ENCODE measurements at regions not wholly inside any gene's neighbourhood (a gene's known extent, or its start where the extent isn't known, plus 50 kb on each side); places are given as distances from the start of the nearest gene placed in this dataset.

GRCh38 chr6:37556881-37557644 is 57.4 kb upstream of the CCDC167 start:
- peaks cover 2% of the 10 kb centered on the region for H3K27me3 ChIP-seq (ENCODE audit: control insufficient read depth, insufficient read depth, low read length)
- H3K4me1 ChIP-seq (ENCODE audit: control insufficient read depth, insufficient read depth, low read length), result peaks cover 23% of the 10 kb centered on the region
- no peaks in the 10 kb centered on the region for H3K9me3 ChIP-seq (replicated peaks; ENCODE audit: control insufficient read depth, low read depth, low read length)
- H3K4me3 ChIP-seq (ENCODE audit: low read length), result no peak overlapping the region
- WGBS (ENCODE audit: insufficient coverage), result 67% methylated on average over 12 of the region's 15 CpGs
- DNase-seq, result no peak
- H3K36me3 ChIP-seq (ENCODE audit: control insufficient read depth, insufficient read depth, low read length), result no peaks in the 10 kb centered on the region
- H3K27ac ChIP-seq (ENCODE audit: low read length), result no peak overlapping the region

- Histone ChIP-seq H3K36me3 (ENCODE audit: control insufficient read depth, insufficient read depth, low read length) (no peaks in the 10 kb centered on the region), H3K27me3 (ENCODE audit: control insufficient read depth, insufficient read depth, low read length) (no peaks in the 10 kb centered on the region), H3K4me3 (ENCODE audit: low read length) (no peak overlapping the region), H3K27ac (ENCODE audit: low read length) (no peak overlapping the region), H3K9me3 (replicated peaks; ENCODE audit: control insufficient read depth, low read depth, low read length) (no peaks in the 10 kb centered on the region), H3K4me1 (ENCODE audit: control insufficient read depth, insufficient read depth, low read length) (peaks cover 26% of the 10 kb centered on the region)
- no peak for DNase-seq
- WGBS (ENCODE audit: insufficient coverage), result 32% methylated on average over 13 of the region's 17 CpGs
Measured at GRCh38 chr6:37555040-37555781, 55.5 kb upstream of the CCDC167 start.

DNA sequence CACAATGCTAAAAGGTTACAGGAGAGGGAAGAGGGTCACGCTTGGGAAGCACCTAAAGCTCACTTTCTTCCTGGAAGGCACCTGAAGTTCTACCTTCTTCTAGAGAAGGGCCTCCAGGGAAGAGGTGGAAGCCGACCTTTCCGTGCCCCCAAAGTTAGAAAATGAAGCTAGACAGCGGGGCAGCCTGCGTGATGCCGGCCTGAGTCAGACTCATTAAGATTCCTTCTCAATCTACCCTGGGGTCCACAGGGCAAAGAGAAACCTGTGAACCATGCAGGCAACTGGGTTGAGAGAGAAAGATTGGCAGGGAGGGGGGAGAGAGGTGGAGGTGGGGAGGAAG is 54.8 kb upstream of the CCDC167 start:
- DNase-seq, result no peak
- H3K36me3 ChIP-seq (ENCODE audit: control insufficient read depth, insufficient read depth, low read length), result no peaks in the 10 kb centered on the region
- H3K4me3 ChIP-seq (ENCODE audit: low read length), result no peak overlapping the region
- peaks cover 19% of the 10 kb centered on the region for H3K4me1 ChIP-seq (ENCODE audit: control insufficient read depth, insufficient read depth, low read length)
- no peaks in the 10 kb centered on the region for H3K9me3 ChIP-seq (replicated peaks; ENCODE audit: control insufficient read depth, low read depth, low read length)
- no peak overlapping the region for H3K27ac ChIP-seq (ENCODE audit: low read length)
- no CpG with 5 or more reads among the region's 6 CpGs for WGBS (ENCODE audit: insufficient coverage)
- H3K27me3 ChIP-seq (ENCODE audit: control insufficient read depth, insufficient read depth, low read length), result no peaks in the 10 kb centered on the region

DNA sequence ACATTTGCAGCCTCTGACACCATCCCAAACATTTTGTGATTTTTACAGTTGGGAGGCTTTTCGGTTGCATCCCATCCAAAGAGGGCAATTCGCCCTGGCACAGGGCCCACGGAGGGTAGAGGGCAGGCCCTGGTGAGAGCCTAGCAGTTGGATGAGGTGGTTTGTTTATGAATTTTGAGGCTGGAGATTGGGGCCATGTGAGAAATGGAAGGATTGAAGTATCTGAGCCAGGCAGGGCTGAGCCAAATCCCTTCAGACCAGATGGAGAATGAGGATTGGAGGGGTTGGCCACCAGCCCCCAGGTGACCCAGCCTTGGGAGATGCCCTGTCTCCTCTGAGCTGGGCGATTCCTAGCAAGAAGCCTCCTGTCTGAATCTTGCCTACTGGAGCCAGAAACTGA is 52.6 kb upstream of the CCDC167 start:
- WGBS (ENCODE audit: insufficient coverage), result 81% methylated on average over 3 of the region's 4 CpGs
- no peak for DNase-seq
- Histone ChIP-seq H3K27me3 (ENCODE audit: control insufficient read depth, insufficient read depth, low read length) (peaks cover 3% of the 10 kb centered on the region), H3K9me3 (replicated peaks; ENCODE audit: control insufficient read depth, low read depth, low read length) (no peaks in the 10 kb centered on the region), H3K4me3 (ENCODE audit: low read length) (no peak overlapping the region), H3K36me3 (ENCODE audit: control insufficient read depth, insufficient read depth, low read length) (no peaks in the 10 kb centered on the region), H3K4me1 (ENCODE audit: control insufficient read depth, insufficient read depth, low read length) (peaks cover 24% of the 10 kb centered on the region), H3K27ac (ENCODE audit: low read length) (no peak overlapping the region)

DNA sequence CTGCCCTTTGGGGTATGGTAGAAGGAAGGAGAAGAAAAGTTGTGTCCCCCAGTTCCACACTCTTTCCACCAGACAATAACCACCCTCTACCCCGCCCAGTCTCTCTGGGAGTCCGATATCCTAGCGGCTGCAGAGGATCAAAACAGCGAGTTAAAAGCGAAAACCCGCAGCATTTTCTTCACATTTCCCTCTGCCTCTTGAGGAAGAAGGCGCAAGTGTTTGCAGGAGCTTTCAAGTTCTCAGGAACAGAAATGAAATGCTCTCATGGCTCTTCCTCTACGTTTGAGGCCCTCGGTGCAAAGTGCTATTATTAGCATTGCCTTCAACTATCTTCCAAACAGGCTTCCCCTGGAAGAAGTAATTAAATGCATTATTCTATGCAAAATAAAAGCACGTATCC is 52.2 kb upstream of the CCDC167 start:
- no peak for DNase-seq
- H3K4me3 ChIP-seq (ENCODE audit: low read length), result no peak overlapping the region
- H3K4me1 ChIP-seq (ENCODE audit: control insufficient read depth, insufficient read depth, low read length), result peaks cover 23% of the 10 kb centered on the region
- no peak overlapping the region for H3K27ac ChIP-seq (ENCODE audit: low read length)
- peaks cover 3% of the 10 kb centered on the region for H3K27me3 ChIP-seq (ENCODE audit: control insufficient read depth, insufficient read depth, low read length)
- WGBS (ENCODE audit: insufficient coverage), result 25% methylated on average over 6 of the region's 10 CpGs
- H3K36me3 ChIP-seq (ENCODE audit: control insufficient read depth, insufficient read depth, low read length), result no peaks in the 10 kb centered on the region
- H3K9me3 ChIP-seq (replicated peaks; ENCODE audit: control insufficient read depth, low read depth, low read length), result no peaks in the 10 kb centered on the region

GRCh38 chr6:37551446-37551845 is 51.8 kb upstream of the CCDC167 start:
- no peak for DNase-seq
- Histone ChIP-seq H3K9me3 (replicated peaks; ENCODE audit: control insufficient read depth, low read depth, low read length) (no peaks in the 10 kb centered on the region), H3K36me3 (ENCODE audit: control insufficient read depth, insufficient read depth, low read length) (no peaks in the 10 kb centered on the region), H3K4me3 (ENCODE audit: low read length) (no peak overlapping the region), H3K27me3 (ENCODE audit: control insufficient read depth, insufficient read depth, low read length) (peaks cover 3% of the 10 kb centered on the region), H3K4me1 (ENCODE audit: control insufficient read depth, insufficient read depth, low read length) (peaks cover 23% of the 10 kb centered on the region), H3K27ac (ENCODE audit: low read length) (no peak overlapping the region)
- no CpG with 5 or more reads among the region's 3 CpGs for WGBS (ENCODE audit: insufficient coverage)

GRCh38 chr6:37551002-37551401 is 51.3 kb upstream of the CCDC167 start:
- H3K27ac ChIP-seq (ENCODE audit: low read length), result no peak overlapping the region
- no peaks in the 10 kb centered on the region for H3K36me3 ChIP-seq (ENCODE audit: control insufficient read depth, insufficient read depth, low read length)
- no CpG with 5 or more reads among the region's 3 CpGs for WGBS (ENCODE audit: insufficient coverage)
- no peaks in the 10 kb centered on the region for H3K9me3 ChIP-seq (replicated peaks; ENCODE audit: control insufficient read depth, low read depth, low read length)
- no peak overlapping the region for H3K4me3 ChIP-seq (ENCODE audit: low read length)
- peaks cover 5% of the 10 kb centered on the region for H3K27me3 ChIP-seq (ENCODE audit: control insufficient read depth, insufficient read depth, low read length)
- peaks cover 23% of the 10 kb centered on the region for H3K4me1 ChIP-seq (ENCODE audit: control insufficient read depth, insufficient read depth, low read length)
- no peak for DNase-seq

- no peak for DNase-seq
- Histone ChIP-seq H3K36me3 (ENCODE audit: control insufficient read depth, insufficient read depth, low read length) (no peaks in the 10 kb centered on the region), H3K27me3 (ENCODE audit: control insufficient read depth, insufficient read depth, low read length) (peaks cover 5% of the 10 kb centered on the region), H3K9me3 (replicated peaks; ENCODE audit: control insufficient read depth, low read depth, low read length) (no peaks in the 10 kb centered on the region), H3K4me3 (ENCODE audit: low read length) (no peak overlapping the region), H3K4me1 (ENCODE audit: control insufficient read depth, insufficient read depth, low read length) (peaks cover 23% of the 10 kb centered on the region), H3K27ac (ENCODE audit: low read length) (no peak overlapping the region)
- 55% methylated on average over 4 of the region's 12 CpGs for WGBS (ENCODE audit: insufficient coverage)
Measured at GRCh38 chr6:37550191-37550831, 50.6 kb upstream of the CCDC167 start.

DNA sequence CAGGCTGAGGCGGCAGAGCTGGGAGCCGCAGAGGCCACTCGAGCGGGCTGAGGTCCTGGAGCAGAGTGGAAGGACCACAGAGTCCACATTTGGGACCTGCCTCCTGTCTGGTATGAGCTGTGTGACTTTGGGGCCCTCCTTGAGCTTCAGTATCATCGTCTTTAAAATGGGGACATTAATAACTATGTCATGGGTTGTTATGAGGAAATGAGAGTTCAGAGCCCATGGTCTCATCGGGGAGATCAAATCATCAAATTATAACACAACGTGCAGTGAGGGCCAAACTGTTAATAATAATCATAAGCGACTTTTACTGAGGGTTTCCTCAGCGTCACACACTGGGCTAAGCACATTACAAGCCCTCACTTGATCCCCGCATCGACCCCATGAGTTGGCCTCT is 49.9 kb upstream of the CCDC167 start:
- H3K4me3 ChIP-seq (ENCODE audit: low read length), result no peak overlapping the region
- WGBS (ENCODE audit: insufficient coverage), result 44% methylated on average over 7 of the region's 11 CpGs
- H3K4me1 ChIP-seq (ENCODE audit: control insufficient read depth, insufficient read depth, low read length), result peaks cover 16% of the 10 kb centered on the region
- H3K9me3 ChIP-seq (replicated peaks; ENCODE audit: control insufficient read depth, low read depth, low read length), result no peaks in the 10 kb centered on the region
- H3K27ac ChIP-seq (ENCODE audit: low read length), result no peak overlapping the region
- H3K36me3 ChIP-seq (ENCODE audit: control insufficient read depth, insufficient read depth, low read length), result no peaks in the 10 kb centered on the region
- no peak for DNase-seq
- H3K27me3 ChIP-seq (ENCODE audit: control insufficient read depth, insufficient read depth, low read length), result peaks cover 5% of the 10 kb centered on the region
